Retinal pigment epithelial cell (primary cell): ENCODE measurements at regions not wholly inside any gene's neighbourhood (a gene's known extent, or its start where the extent isn't known, plus 50 kb on each side); places are given as distances from the start of the nearest gene placed in this dataset.

Experiments
- DNase-seq: peaks from one replicate; pipeline ENCODE4 v3.0.0-alpha.2; 2010; ENCODE audit warnings: low read depth
- H3K4me3 ChIP-seq: 2 replicates; pipeline ENCODE4 v1.5.1; 2011; ENCODE audit warnings: mild to moderate bottlenecking, low read length, control low read depth, moderate library complexity
- CTCF ChIP-seq: conservative IDR thresholded peaks from 2 replicates; pipeline ENCODE4 v1.5.1; 2011; ENCODE audit warnings: low read depth, low read length, control low read depth, inconsistent platforms

- TF ChIP-seq CTCF = no peak
- no peak overlapping the region for H3K4me3 ChIP-seq
- DNase-seq = no peak
These were observed 1384.3 kb upstream of the PCDH20 start for GRCh38 chr13:62799931-62800436.

- no peak for DNase-seq
- no peak for TF ChIP-seq CTCF
- no peak overlapping the region for H3K4me3 ChIP-seq
These were observed 1383.4 kb upstream of the PCDH20 start for GRCh38 chr13:62799038-62799535.

GRCh38 chr13:62793850-62794249 lies 1378.2 kb upstream of the PCDH20 start:
- no peak for TF ChIP-seq CTCF
- no peak overlapping the region for H3K4me3 ChIP-seq
- DNase-seq = no peak

- no peak for DNase-seq
- TF ChIP-seq CTCF = no peak
- H3K4me3 ChIP-seq = no peak overlapping the region
These were observed 1366.2 kb upstream of the PCDH20 start for GRCh38 chr13:62781866-62782265.

- H3K4me3 ChIP-seq = no peak overlapping the region
- no peak for DNase-seq
- no peak for TF ChIP-seq CTCF
These were observed 1363.5 kb upstream of the PCDH20 start for GRCh38 chr13:62779161-62779560.

GRCh38 chr13:62767473-62767872 lies 1351.8 kb upstream of the PCDH20 start:
- DNase-seq = no peak
- TF ChIP-seq CTCF = no peak
- no peak overlapping the region for H3K4me3 ChIP-seq

GRCh38 chr13:62760724-62761123 lies 1345.1 kb upstream of the PCDH20 start:
- no peak for DNase-seq
- H3K4me3 ChIP-seq = no peak overlapping the region
- no peak for TF ChIP-seq CTCF
